ENCODE measurements at regions not wholly inside any gene's neighbourhood (a gene's known extent, or its start where the extent isn't known, plus 50 kb on each side); places are given as distances from the start of the nearest gene placed in this dataset.

GRCh38 chr13:70405266-70405665 lies 297.0 kb upstream of the KLHL1 start:
- no peak overlapping the region for H2BK20ac ChIP-seq (ENCODE audit: low read depth, low read length, poor library complexity, severe bottlenecking)
- no peaks in the 10 kb centered on the region for H3K79me1 ChIP-seq (ENCODE audit: insufficient read depth, low read depth, low read length, poor library complexity, severe bottlenecking)
- H3K4ac ChIP-seq (ENCODE audit: low read depth, low read length): no peak overlapping the region
- H2AFZ ChIP-seq (ENCODE audit: low read length): no peak overlapping the region
- no peak overlapping the region; a peak in 1 of 7 replicates for H3K27ac Mint-ChIP-seq
- no peak overlapping the region for H2BK120ac ChIP-seq (ENCODE audit: low read depth, low read length, poor library complexity, severe bottlenecking)
- no peak for DNase-seq
- H3K56ac ChIP-seq (ENCODE audit: insufficient read length, low read depth, low read length): no peak overlapping the region
- no peak overlapping the region for H4K91ac ChIP-seq (ENCODE audit: insufficient read length, low read depth, low read length)
- no peaks in the 10 kb centered on the region for H3K23me2 ChIP-seq (ENCODE audit: insufficient read length, low read depth, low read length, poor library complexity, severe bottlenecking)
- TF ChIP-seq, protein P1, sequence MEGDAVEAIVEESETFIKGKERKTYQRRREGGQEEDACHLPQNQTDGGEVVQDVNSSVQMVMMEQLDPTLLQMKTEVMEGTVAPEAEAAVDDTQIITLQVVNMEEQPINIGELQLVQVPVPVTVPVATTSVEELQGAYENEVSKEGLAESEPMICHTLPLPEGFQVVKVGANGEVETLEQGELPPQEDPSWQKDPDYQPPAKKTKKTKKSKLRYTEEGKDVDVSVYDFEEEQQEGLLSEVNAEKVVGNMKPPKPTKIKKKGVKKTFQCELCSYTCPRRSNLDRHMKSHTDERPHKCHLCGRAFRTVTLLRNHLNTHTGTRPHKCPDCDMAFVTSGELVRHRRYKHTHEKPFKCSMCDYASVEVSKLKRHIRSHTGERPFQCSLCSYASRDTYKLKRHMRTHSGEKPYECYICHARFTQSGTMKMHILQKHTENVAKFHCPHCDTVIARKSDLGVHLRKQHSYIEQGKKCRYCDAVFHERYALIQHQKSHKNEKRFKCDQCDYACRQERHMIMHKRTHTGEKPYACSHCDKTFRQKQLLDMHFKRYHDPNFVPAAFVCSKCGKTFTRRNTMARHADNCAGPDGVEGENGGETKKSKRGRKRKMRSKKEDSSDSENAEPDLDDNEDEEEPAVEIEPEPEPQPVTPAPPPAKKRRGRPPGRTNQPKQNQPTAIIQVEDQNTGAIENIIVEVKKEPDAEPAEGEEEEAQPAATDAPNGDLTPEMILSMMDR (conservative IDR thresholded peaks at IDR 0.05): no peak
- H4K20me1 ChIP-seq (ENCODE audit: control insufficient read depth, insufficient read depth, insufficient read length): no peaks in the 10 kb centered on the region
- H3K4me1 Mint-ChIP-seq: no peaks in the 10 kb centered on the region
- no peak overlapping the region for H3K14ac ChIP-seq (ENCODE audit: insufficient read depth, low read length)
- H4K8ac ChIP-seq (replicated peaks; ENCODE audit: insufficient read length, low read depth, low read length): no peak overlapping the region
- H3K9ac ChIP-seq (ENCODE audit: extremely low read depth, insufficient read length, low read length): no peak overlapping the region
- no peak overlapping the region for H3K4me2 ChIP-seq (ENCODE audit: insufficient read depth, insufficient read length, low read length)
- H2BK15ac ChIP-seq (ENCODE audit: low read depth, low read length): no peak overlapping the region
- no peak overlapping the region for H3K23ac ChIP-seq (ENCODE audit: insufficient read length, low read depth, low read length)
- no peak overlapping the region for H3K4me3 Mint-ChIP-seq
- no peak overlapping the region for H2BK12ac ChIP-seq (ENCODE audit: insufficient read length, low read depth, low read length)
- no peaks in the 10 kb centered on the region for H3K9me3 Mint-ChIP-seq
- no peak overlapping the region for H4K5ac ChIP-seq (ENCODE audit: insufficient read length, low read depth, low read length)
- WGBS (ENCODE audit: extremely low coverage, insufficient read length, low lambda C conversion rate): no CpG with 5 or more reads among the region's 4 CpGs
- no peaks in the 10 kb centered on the region for H3K36me3 Mint-ChIP-seq (ENCODE audit: insufficient read depth in 1 of 3, low read depth in 3 of 3)
- H2AK5ac ChIP-seq (ENCODE audit: insufficient read length, low read length): no peak overlapping the region
- H3K9me3 ChIP-seq (ENCODE audit: control insufficient read depth, low read depth, low read length): no peaks in the 10 kb centered on the region
- H3K27me3 ChIP-seq (ENCODE audit: insufficient read depth, low read length): no peaks in the 10 kb centered on the region
- H2BK5ac ChIP-seq (ENCODE audit: insufficient read length, low read length): no peak overlapping the region
- no peak overlapping the region for H3T11ph ChIP-seq (ENCODE audit: low read length)
- no peaks in the 10 kb centered on the region for H3K79me2 ChIP-seq (ENCODE audit: insufficient read depth, low read length)
- no peaks in the 10 kb centered on the region for H3K4me1 ChIP-seq (ENCODE audit: insufficient read depth, low read length)
- H3K27ac ChIP-seq (ENCODE audit: insufficient read length, low read depth, low read length): no peak overlapping the region
- H3K27me3 Mint-ChIP-seq (ENCODE audit: low read depth): no peaks in the 10 kb centered on the region; the same call in 1 of the 2 replicates
- no peak overlapping the region for H3K18ac ChIP-seq (ENCODE audit: insufficient read length, low read depth, low read length)
